Lower leg skin (tissue), 3 donors: ENCODE measurements at regions not wholly inside any gene's neighbourhood (a gene's known extent, or its start where the extent isn't known, plus 50 kb on each side); places are given as distances from the start of the nearest gene placed in this dataset.

Source experiments
- POLR2A ChIP-seq, 2 donors: fragments of 450-650 bp; IDR thresholded peaks; one replicate each; pipeline ENCODE4 v1.6.1; 2016 to 2017; ENCODE audit warnings: antibody characterized with exemption in 2 of 2, mild to moderate bottlenecking in 1 of 2, moderate library complexity in 1 of 2
- TF ChIP-seq, protein P1 (sequence below), 3 donors: fragments of 450-650 bp; IDR thresholded peaks; one replicate each; pipeline ENCODE4 v1.5.1; 2016; ENCODE audit warnings: antibody characterized with exemption in 3 of 3, mild to moderate bottlenecking in 3 of 3, moderate library complexity in 2 of 3

DNA sequence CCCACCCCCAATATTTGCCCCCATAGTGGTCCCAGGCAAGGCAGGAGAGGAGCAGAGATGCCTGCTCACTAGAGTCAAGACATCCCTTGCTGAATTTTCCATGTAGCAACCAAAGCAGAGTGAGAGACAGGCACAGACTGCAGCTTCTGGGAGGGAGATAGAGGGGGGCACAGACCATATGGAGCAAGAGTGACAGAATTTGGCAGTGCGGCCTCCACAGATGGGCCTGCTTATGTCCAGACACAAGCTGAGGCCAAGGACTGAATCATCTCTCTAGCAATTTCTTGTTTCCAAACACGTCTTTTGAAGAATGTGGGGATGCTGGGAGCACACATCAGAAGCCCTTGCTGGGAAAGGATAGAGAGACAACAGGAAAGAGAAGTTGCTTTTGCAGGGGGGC lies 53.0 kb upstream of the ALDH1B1 start:
- TF ChIP-seq, protein P1, sequence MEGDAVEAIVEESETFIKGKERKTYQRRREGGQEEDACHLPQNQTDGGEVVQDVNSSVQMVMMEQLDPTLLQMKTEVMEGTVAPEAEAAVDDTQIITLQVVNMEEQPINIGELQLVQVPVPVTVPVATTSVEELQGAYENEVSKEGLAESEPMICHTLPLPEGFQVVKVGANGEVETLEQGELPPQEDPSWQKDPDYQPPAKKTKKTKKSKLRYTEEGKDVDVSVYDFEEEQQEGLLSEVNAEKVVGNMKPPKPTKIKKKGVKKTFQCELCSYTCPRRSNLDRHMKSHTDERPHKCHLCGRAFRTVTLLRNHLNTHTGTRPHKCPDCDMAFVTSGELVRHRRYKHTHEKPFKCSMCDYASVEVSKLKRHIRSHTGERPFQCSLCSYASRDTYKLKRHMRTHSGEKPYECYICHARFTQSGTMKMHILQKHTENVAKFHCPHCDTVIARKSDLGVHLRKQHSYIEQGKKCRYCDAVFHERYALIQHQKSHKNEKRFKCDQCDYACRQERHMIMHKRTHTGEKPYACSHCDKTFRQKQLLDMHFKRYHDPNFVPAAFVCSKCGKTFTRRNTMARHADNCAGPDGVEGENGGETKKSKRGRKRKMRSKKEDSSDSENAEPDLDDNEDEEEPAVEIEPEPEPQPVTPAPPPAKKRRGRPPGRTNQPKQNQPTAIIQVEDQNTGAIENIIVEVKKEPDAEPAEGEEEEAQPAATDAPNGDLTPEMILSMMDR (IDR thresholded peaks at IDR 0.05), result no peak
- no peak for TF ChIP-seq POLR2A (IDR thresholded peaks at IDR 0.05)
